Lung (tissue), 11 donors: ENCODE measurements at regions not wholly inside any gene's neighbourhood (a gene's known extent, or its start where the extent isn't known, plus 50 kb on each side); places are given as distances from the start of the nearest gene placed in this dataset.
A peak's percentile ranks its signal among the peaks of the same experiment; 100 is the strongest.

Experiments used
- ATAC-seq: fragments of 200-7000 bp; cut with Tn5 transposase; one replicate; pipeline ENCODE4 v1.9.1; 2020; ENCODE audit warnings: moderate number of reproducible peaks; ENCODE audit not compliant: insufficient read depth, low FRiP score
- DNase-seq, 3 donors: peaks; one replicate each; pipeline ENCODE4 v3.0.0-alpha.2; 2013 to 2017
- H3K27ac ChIP-seq, 2 donors: one replicate each; pipeline ENCODE4 v1.5.1; 2013; ENCODE audit warnings: mild to moderate bottlenecking in 2 of 2, moderate library complexity in 2 of 2, control low read depth in 1 of 2, inconsistent platforms in 1 of 2, low read depth in 1 of 2, low read length in 1 of 2
- H3K27me3 ChIP-seq, 3 donors: one replicate each; pipeline ENCODE4 v1.5.1; 2013; ENCODE audit warnings: low read length in 2 of 3; ENCODE audit not compliant: control insufficient read depth in 3 of 3, insufficient read depth in 3 of 3
- H3K36me3 ChIP-seq, 4 donors: one replicate each; pipeline ENCODE4 v1.5.1; 2013; ENCODE audit warnings: low read length in 4 of 4, mild to moderate bottlenecking in 1 of 4, moderate library complexity in 1 of 4; ENCODE audit not compliant: control insufficient read depth in 4 of 4, insufficient read depth in 4 of 4
- H3K4me1 ChIP-seq, 5 donors: one replicate each; pipeline ENCODE4 v1.5.1; 2013; ENCODE audit warnings: low read length in 5 of 5, mild to moderate bottlenecking in 2 of 5, moderate library complexity in 1 of 5; ENCODE audit not compliant: control insufficient read depth in 5 of 5, insufficient read depth in 5 of 5
- H3K4me3 ChIP-seq: one replicate; pipeline ENCODE4 v1.5.1; 2013; ENCODE audit warnings: mild to moderate bottlenecking, control low read depth, moderate library complexity
- H3K9ac ChIP-seq, 2 donors: one replicate each; pipeline ENCODE4 v1.5.1; 2013; ENCODE audit warnings: low read length in 2 of 2, control low read depth in 1 of 2; ENCODE audit not compliant: insufficient read depth in 1 of 2
- H3K9me3 ChIP-seq, 4 donors: one replicate each; pipeline ENCODE4 v1.5.1; 2013; ENCODE audit warnings: low read length in 3 of 4, mild to moderate bottlenecking in 1 of 4, moderate library complexity in 1 of 4; ENCODE audit not compliant: control insufficient read depth in 4 of 4, insufficient read depth in 3 of 4
- CTCF ChIP-seq: IDR thresholded peaks from 2 replicates; pipeline ENCODE4 v1.5.1; 2012; ENCODE audit warnings: mild to moderate bottlenecking; ENCODE audit errors: control extremely low read depth, extremely low read depth
- WGBS, 2 donors: extraction: QIAGEN DNeasy Blood & Tissue Kit; methylation state at CpG; one replicate each; pipeline ENCODE4 v1.1.7; 2013; 5-methylcytosine and 5-hydroxymethylcytosine counted together
- donor health status: control.
- donor health status: control.
- donor health status: Bipolar disorder and iron deficiency.
- donor health status: healthy.
- donor health status: DM: yes; HTN: yes; CAD: no.

DNA sequence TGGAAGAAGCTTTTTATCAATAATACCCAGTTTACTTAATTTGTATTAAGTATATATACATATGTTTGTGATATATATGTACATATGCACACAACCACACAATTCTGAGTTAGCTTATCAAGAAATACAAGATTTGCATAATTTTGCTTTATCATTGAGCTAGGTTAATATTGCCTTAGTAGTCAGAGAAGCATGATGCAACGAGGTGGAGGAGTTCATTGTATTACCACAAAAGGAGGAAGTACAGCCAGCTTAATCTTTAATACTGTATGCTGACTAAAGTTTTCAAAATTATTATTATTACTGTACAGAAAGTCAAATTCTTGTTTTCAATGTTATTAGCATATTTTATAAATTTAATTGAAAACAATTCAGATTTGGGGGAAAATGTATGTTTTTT lies 278.4 kb upstream of the PDGFD start:
- DNase-seq (no peak), ATAC-seq (peak; percentile 27)
- no peak overlapping the region for H3K9ac ChIP-seq
- 12 to 23% methylated on average over 1 of the region's 1 CpG for WGBS, 2 donors
- H3K27me3 ChIP-seq: no peaks in the 10 kb centered on the region
- H3K4me3 ChIP-seq: no peak overlapping the region
- H3K36me3 ChIP-seq: no peaks in the 10 kb centered on the region
- no peak for TF ChIP-seq CTCF
- H3K4me1 ChIP-seq: peaks cover 0 to 8% (median 0%) of the 10 kb centered on the region in 5 donors
- no peak overlapping the region for H3K27ac ChIP-seq
- H3K9me3 ChIP-seq: no peaks in the 10 kb centered on the region

- H3K9me3 ChIP-seq: no peaks in the 10 kb centered on the region
- H3K27ac ChIP-seq: no peak overlapping the region
- no peak overlapping the region for H3K4me3 ChIP-seq
- no peaks in the 10 kb centered on the region for H3K27me3 ChIP-seq
- no peak overlapping the region for H3K9ac ChIP-seq
- ATAC-seq: no peak
- TF ChIP-seq CTCF: no peak
- H3K36me3 ChIP-seq: no peaks in the 10 kb centered on the region
- no peak for DNase-seq
- H3K4me1 ChIP-seq: peaks cover 0 to 3% (median 0%) of the 10 kb centered on the region in 5 donors
Observed at GRCh38 chr11:104435494-104435893, 271.5 kb upstream of the PDGFD start.

GRCh38 chr11:104433751-104434150 lies 269.8 kb upstream of the PDGFD start:
- WGBS, 2 donors: 78 to 87% methylated on average over 3 of the region's 3 CpGs
- no peak overlapping the region for H3K27ac ChIP-seq
- peaks cover 0 to 3% (median 0%) of the 10 kb centered on the region in 5 donors for H3K4me1 ChIP-seq
- no peak overlapping the region for H3K4me3 ChIP-seq
- no peak for TF ChIP-seq CTCF
- H3K9me3 ChIP-seq: no peaks in the 10 kb centered on the region
- H3K36me3 ChIP-seq: no peaks in the 10 kb centered on the region
- no peak for ATAC-seq
- H3K27me3 ChIP-seq: no peaks in the 10 kb centered on the region
- no peak for DNase-seq
- no peak overlapping the region for H3K9ac ChIP-seq

GRCh38 chr11:104432981-104433380 lies 269.0 kb upstream of the PDGFD start:
- Histone ChIP-seq H3K36me3 (no peaks in the 10 kb centered on the region), H3K4me1 (peaks cover 0 to 3% (median 0%) of the 10 kb centered on the region in 5 donors), H3K9me3 (no peaks in the 10 kb centered on the region), H3K9ac (no peak overlapping the region), H3K27me3 (no peaks in the 10 kb centered on the region), H3K4me3 (no peak overlapping the region), H3K27ac (no peak overlapping the region)
- ATAC-seq: no peak
- WGBS, 2 donors: 83 to 92% methylated on average over 1 of the region's 1 CpG
- no peak for TF ChIP-seq CTCF
- no peak for DNase-seq
